Muscle of arm (tissue), 1 donor: ENCODE measurements at regions not wholly inside any gene's neighbourhood (a gene's known extent, or its start where the extent isn't known, plus 50 kb on each side); places are given as distances from the start of the nearest gene placed in this dataset.

Source experiments
- DNase-seq: peaks from one replicate; pipeline ENCODE4 v3.0.0-alpha.2; 2013

GRCh38 chr1:172952516-172952915 lies 98.2 kb downstream of the TNFSF18 start:
- no peak for DNase-seq

- DNase-seq = no peak
Observed at GRCh38 chr1:172954476-172955150, 96.1 kb downstream of the TNFSF18 start.

- no peak for DNase-seq
Observed at GRCh38 chr1:172955161-172955815, 95.5 kb downstream of the TNFSF18 start.

- no peak for DNase-seq
Observed at GRCh38 chr1:172956871-172957270, 93.9 kb downstream of the TNFSF18 start.

- DNase-seq = no peak
Observed at GRCh38 chr1:172957491-172957890, 93.2 kb downstream of the TNFSF18 start.

GRCh38 chr1:172959571-172959970 lies 91.2 kb downstream of the TNFSF18 start:
- no peak for DNase-seq

- DNase-seq = no peak
Observed at GRCh38 chr1:172960019-172960418, 90.7 kb downstream of the TNFSF18 start.

GRCh38 chr1:172960454-172961208 lies 90.1 kb downstream of the TNFSF18 start:
- no peak for DNase-seq

GRCh38 chr1:172964864-172965263 lies 85.9 kb downstream of the TNFSF18 start:
- no peak for DNase-seq

GRCh38 chr1:172966844-172967540 lies 83.7 kb downstream of the TNFSF18 start:
- DNase-seq = no peak

- DNase-seq = no peak
Observed at GRCh38 chr1:172967936-172968335, 82.8 kb downstream of the TNFSF18 start.

GRCh38 chr1:172969611-172970010 lies 81.1 kb downstream of the TNFSF18 start:
- DNase-seq = no peak

GRCh38 chr1:172970186-172970585 lies 80.6 kb downstream of the TNFSF18 start:
- no peak for DNase-seq

- no peak for DNase-seq
Observed at GRCh38 chr1:172971241-172971640, 79.5 kb downstream of the TNFSF18 start.

- no peak for DNase-seq
Observed at GRCh38 chr1:172972258-172972657, 78.5 kb downstream of the TNFSF18 start.

GRCh38 chr1:172973424-172973823 lies 77.3 kb downstream of the TNFSF18 start:
- DNase-seq = no peak

GRCh38 chr1:172976222-172977041 lies 74.3 kb downstream of the TNFSF18 start:
- DNase-seq = no peak

GRCh38 chr1:172977296-172978017 lies 73.3 kb downstream of the TNFSF18 start:
- no peak for DNase-seq

GRCh38 chr1:172978595-172978994 lies 72.1 kb downstream of the TNFSF18 start:
- DNase-seq = no peak

- no peak for DNase-seq
Observed at GRCh38 chr1:172979828-172980227, 70.9 kb downstream of the TNFSF18 start.

- DNase-seq = no peak
Observed at GRCh38 chr1:172980456-172980855, 70.3 kb downstream of the TNFSF18 start.
